Esophagus squamous epithelium (tissue), 4 donors: ENCODE measurements at regions not wholly inside any gene's neighbourhood (a gene's known extent, or its start where the extent isn't known, plus 50 kb on each side); places are given as distances from the start of the nearest gene placed in this dataset.

Source experiments
- CTCF ChIP-seq, 6 experiments: fragments of 450-650 bp in 4 of 6; fragments of 200-600 bp in 2 of 6; sonication (generic) in 2 of 6; IDR thresholded peaks; one replicate each; pipeline ENCODE4 v1.5.1; 2016 to 2019; ENCODE audit warnings: antibody characterized with exemption in 6 of 6, mild to moderate bottlenecking in 4 of 6, moderate library complexity in 4 of 6
- POLR2A ChIP-seq, 4 donors: fragments of 450-650 bp; IDR thresholded peaks; one replicate each; pipeline ENCODE4 v1.6.1; 2017; ENCODE audit warnings: antibody characterized with exemption in 4 of 4, mild to moderate bottlenecking in 4 of 4, moderate library complexity in 3 of 4

- TF ChIP-seq CTCF (IDR thresholded peaks at IDR 0.05) (no peak), POLR2A (IDR thresholded peaks at IDR 0.05) (no peak)
Observed at GRCh38 chr10:62559481-62560200, 185.5 kb downstream of the ZNF365 start.
